ENCODE measurements at regions not wholly inside any gene's neighbourhood (a gene's known extent, or its start where the extent isn't known, plus 50 kb on each side); places are given as distances from the start of the nearest gene placed in this dataset.
"Not testable (repeated sequence)": the region's sequence is repeated elsewhere in the genome, so short reads cannot be mapped to it uniquely, and the experiment has no call there.

DNA sequence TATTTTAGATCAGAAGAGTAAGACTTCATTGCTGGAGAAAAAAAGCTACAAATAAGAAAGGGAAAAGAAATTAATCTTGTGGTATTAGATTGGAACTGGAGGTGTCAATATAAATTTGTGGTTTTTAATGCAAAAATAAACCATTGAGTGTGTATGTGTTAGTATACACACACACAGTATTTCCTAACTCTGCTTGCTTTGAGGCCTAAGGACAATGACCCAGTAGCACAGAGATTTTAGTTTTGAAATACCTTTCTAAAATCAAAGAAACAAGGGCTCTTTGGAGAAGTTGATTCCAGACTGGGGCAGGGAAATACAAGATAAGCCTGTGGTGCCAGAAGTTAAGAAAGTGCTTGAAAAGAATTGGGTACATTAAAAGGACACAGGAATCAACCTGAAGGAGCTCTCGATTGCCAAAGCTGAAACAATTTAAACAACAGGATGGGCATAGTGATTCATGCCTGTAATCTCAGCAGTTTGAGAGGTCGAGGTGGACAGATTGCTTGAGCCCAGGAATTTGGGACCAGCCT lies 84.6 kb upstream of the DTNBP1 start:
- TF ChIP-seq, protein P1, sequence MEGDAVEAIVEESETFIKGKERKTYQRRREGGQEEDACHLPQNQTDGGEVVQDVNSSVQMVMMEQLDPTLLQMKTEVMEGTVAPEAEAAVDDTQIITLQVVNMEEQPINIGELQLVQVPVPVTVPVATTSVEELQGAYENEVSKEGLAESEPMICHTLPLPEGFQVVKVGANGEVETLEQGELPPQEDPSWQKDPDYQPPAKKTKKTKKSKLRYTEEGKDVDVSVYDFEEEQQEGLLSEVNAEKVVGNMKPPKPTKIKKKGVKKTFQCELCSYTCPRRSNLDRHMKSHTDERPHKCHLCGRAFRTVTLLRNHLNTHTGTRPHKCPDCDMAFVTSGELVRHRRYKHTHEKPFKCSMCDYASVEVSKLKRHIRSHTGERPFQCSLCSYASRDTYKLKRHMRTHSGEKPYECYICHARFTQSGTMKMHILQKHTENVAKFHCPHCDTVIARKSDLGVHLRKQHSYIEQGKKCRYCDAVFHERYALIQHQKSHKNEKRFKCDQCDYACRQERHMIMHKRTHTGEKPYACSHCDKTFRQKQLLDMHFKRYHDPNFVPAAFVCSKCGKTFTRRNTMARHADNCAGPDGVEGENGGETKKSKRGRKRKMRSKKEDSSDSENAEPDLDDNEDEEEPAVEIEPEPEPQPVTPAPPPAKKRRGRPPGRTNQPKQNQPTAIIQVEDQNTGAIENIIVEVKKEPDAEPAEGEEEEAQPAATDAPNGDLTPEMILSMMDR (IDR thresholded peaks at IDR 0.05; ENCODE audit: borderline replicate concordance, insufficient read depth, low read depth, low read length), result no peak
- H3K4me3 ChIP-seq (ENCODE audit: low read depth, low read length), result no peak overlapping the region

DNA sequence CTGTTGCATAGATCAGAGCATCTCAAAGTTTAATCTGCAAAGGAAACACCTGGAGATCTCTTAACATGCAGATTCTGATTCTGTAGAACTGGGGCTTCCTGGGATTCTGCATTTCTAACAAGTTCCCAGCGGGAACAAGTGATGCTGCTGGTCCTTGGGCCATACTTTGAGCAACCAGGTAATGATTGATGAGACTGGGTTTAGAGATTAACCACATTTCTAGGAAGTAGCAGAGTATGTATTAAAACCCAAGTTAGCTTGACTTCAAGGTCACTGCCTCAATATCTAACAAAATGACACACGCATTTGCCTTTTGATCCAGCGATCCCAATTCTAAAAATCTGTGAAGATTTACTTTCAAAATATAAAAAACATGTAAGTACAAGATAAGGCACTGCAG lies 83.0 kb upstream of the DTNBP1 start:
- no peak overlapping the region for H3K4me3 ChIP-seq (ENCODE audit: low read depth, low read length)
- TF ChIP-seq, protein P1 (IDR thresholded peaks at IDR 0.05; ENCODE audit: borderline replicate concordance, insufficient read depth, low read depth, low read length), result no peak

DNA sequence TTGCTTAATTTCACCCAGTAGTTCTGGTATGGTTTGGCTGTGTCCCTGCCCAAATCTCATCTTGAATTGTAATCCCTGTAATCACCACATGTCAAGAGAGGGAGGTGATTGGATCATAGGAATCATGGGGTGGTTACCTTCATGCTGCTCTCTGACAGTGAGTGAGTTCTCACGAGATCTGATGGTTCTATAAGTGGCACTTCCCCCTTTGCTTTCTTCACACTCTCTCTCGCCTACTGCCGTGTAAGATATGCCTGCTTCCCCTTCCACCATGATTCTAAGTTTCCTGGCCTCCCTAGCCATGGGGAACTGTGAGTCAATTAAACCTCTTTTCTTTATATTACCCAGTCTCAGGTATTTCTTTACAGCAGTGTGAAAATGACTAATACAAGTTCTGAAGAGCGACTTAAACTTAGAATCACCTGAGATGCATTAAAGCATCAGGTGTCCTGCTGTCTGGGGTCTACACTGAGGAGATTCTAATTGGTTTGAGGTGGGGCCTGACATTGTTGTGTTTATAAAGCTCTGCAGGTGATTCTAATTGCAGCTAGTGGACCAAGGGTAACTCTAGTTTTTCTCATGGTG lies 82.1 kb upstream of the DTNBP1 start:
- TF ChIP-seq, protein P1 (IDR thresholded peaks at IDR 0.05; ENCODE audit: borderline replicate concordance, insufficient read depth, low read depth, low read length), result no peak
- H3K4me3 ChIP-seq (ENCODE audit: low read depth, low read length), result no peak overlapping the region

DNA sequence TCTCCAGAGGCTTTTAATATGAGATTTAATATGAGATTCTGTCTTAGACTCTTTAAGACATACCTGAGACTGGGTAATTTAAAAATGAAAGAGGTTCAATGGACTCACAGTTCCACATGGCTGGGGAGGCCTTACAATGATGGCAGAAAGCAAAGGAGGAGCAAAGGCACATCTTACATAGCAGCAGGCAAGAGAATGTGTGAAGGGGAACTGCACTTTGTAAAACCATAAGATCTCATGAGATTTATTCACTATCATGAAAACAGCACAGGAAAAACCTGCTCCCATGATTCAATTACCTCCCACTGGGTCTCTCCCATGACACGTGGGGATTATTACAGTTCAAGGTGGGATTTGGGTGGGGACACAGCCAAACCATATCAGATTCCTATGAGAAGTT lies 79.2 kb upstream of the DTNBP1 start:
- not testable (repeated sequence) for H3K4me3 ChIP-seq (ENCODE audit: low read depth, low read length)

DNA sequence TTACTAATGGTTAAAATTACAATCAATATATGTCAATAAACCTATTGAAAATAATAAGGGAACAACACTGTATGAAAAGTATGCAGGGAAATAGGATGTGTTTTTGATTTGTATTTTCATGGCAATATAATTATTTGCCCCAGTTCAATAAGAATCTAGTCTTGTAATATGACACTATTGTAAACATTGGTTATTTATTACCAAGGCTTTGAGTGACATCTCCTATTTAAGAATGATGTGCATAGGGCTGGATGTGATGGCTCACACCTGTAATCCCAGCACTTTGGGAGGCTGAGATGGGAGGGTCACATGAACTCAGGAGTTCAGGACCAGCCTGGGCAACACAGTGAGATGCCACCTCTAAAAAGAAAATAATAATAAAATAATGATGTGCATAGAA lies 78.6 kb upstream of the DTNBP1 start:
- no peak overlapping the region for H3K4me3 ChIP-seq (ENCODE audit: low read depth, low read length)
- TF ChIP-seq, protein P1 (IDR thresholded peaks at IDR 0.05; ENCODE audit: borderline replicate concordance, insufficient read depth, low read depth, low read length), result no peak

DNA sequence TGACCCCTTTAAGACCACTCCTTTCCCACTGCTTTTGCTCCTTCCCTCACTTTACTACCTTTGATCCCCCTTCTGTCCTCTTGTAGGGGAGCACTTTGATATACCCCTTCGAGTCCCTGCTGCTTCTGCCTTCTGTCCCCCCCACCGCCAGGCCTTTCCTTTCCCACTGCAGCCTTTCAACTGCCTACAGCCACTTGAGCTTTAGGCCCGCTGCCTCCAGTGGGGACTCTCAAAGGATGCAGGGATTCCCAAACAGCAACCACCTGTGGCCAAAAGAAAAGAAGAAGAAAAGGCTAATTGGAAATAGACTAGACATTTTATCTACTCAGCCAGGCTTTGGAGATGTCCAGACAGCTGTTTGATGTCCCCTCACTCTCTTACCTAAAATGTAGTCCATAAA lies 77.0 kb upstream of the DTNBP1 start:
- TF ChIP-seq, protein P1 (IDR thresholded peaks at IDR 0.05; ENCODE audit: borderline replicate concordance, insufficient read depth, low read depth, low read length), result no peak
- H3K4me3 ChIP-seq (ENCODE audit: low read depth, low read length), result no peak overlapping the region

DNA sequence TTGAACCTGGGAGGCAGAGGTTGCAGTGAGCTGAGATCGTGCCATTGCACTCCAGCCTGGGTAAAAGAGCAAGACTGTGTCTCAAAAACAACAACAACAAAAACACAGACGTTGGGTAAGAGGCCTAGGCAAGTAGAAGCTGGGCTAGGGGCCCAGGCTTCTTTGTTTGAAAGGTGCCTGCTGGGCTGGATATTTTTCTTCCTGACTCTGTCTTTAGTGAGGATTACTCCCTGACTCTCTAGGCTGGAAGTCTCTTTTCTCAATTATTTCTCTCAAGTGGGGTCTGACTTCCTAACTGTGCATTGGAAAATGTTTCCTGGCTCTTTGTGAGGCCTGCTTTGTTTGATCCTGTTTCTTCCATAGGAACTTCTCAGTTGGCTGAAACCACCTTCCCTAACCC lies 76.5 kb upstream of the DTNBP1 start:
- TF ChIP-seq, protein P1 (IDR thresholded peaks at IDR 0.05; ENCODE audit: borderline replicate concordance, insufficient read depth, low read depth, low read length), result no peak
- no peak overlapping the region for H3K4me3 ChIP-seq (ENCODE audit: low read depth, low read length)

DNA sequence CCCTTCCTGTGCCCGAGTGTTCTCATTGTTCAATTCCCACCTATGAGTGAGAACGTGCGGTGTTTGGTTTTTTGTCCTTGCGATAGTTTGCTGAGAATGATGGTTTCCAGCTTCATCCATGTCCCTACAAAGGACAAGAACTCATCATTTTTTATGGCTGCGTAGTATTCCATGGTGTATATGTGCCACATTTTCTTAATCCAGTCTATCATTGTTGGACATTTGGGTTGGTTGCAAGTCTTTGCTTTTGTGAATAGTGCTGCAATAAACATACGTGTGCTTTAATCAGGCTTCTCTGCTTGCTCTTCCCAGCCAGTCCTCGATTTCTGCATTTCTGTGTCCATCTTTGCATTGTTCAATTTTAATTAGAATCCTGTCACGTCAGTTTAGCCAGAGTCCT lies 75.4 kb upstream of the DTNBP1 start:
- not testable (repeated sequence) for H3K4me3 ChIP-seq (ENCODE audit: low read depth, low read length)

Data from GM12875 (cell line).